Tibial artery (tissue), 4 donors: ENCODE measurements at regions not wholly inside any gene's neighbourhood (a gene's known extent, or its start where the extent isn't known, plus 50 kb on each side); places are given as distances from the start of the nearest gene placed in this dataset.

Experiments
- DNase-seq, 2 donors: peaks; one replicate each; pipeline ENCODE4 v3.0.0-alpha.2; 2019
- H3K27ac ChIP-seq, 2 donors: fragments of 200-600 bp; sonication (generic) in 1 of 2; 1 replicate in 1 of 2; 2 replicates in 1 of 2; pipeline ENCODE4 v1.5.1; 2018 to 2019; ENCODE audit warnings: mild to moderate bottlenecking in 1 of 2
- H3K27me3 ChIP-seq, 2 donors: fragments of 200-600 bp; sonication (generic) in 1 of 2; one replicate each; pipeline versions ENCODE4 v1.5.1 to v1.6.0; 2016 to 2019
- H3K36me3 ChIP-seq, 3 donors: fragments of 200-600 bp; sonication (generic) in 2 of 3; one replicate each; pipeline ENCODE4 v1.5.1; 2016 to 2019; ENCODE audit warnings: mild to moderate bottlenecking in 2 of 3
- H3K4me1 ChIP-seq, 4 donors: fragments of 200-600 bp; sonication (generic) in 2 of 4; 1 replicate in 3 of 4; 2 replicates in 1 of 4; pipeline ENCODE4 v1.5.1; 2016 to 2019
- H3K4me3 ChIP-seq, 2 donors: fragments of 200-600 bp; sonication (generic) in 1 of 2; 1 replicate in 1 of 2; 2 replicates in 1 of 2; pipeline ENCODE4 v1.5.1; 2018 to 2019; ENCODE audit warnings: mild to moderate bottlenecking in 2 of 2
- H3K9me3 ChIP-seq, 3 donors: fragments of 200-600 bp; sonication (generic) in 1 of 3; one replicate each; pipeline ENCODE4 v1.5.1; 2016 to 2019
- intact Hi-C: fragments of 100-400 bp; cut with DNase I; formaldehyde crosslinking; loops from one replicate; pipeline ENCODE4 v1.15.0; 2023; ENCODE audit warnings: low total_unique reads
- TF ChIP-seq, protein P1 (sequence below), 2 experiments: fragments of 200-600 bp in 1 of 2; fragments of 450-650 bp in 1 of 2; IDR thresholded peaks; one replicate each; pipeline ENCODE4 v1.5.1; 2017 to 2019; ENCODE audit warnings: antibody characterized with exemption in 2 of 2, mild to moderate bottlenecking in 1 of 2, moderate library complexity in 1 of 2

DNA sequence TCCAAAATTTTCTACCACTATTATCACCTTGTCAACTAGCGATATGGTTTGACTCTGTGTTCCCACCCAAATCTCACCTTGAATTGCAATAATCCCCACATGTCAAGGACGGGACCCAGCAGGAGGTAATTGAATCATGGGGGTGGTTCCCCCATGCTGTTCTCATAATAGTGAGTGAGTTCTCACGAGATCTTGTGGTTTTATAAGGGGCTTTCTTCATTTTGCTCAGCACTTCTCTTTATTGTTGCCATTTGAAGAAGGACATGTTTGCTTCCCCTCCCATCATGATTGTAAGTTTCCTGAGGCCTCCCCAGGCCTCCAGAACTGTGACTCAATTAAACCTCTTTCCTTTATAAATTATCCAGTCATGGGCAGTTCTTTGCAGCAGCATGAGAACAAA is 73.5 kb upstream of the ZC3H12C start:
- Histone ChIP-seq H3K27ac (no peak overlapping the region), H3K27me3 (no peaks in the 10 kb centered on the region), H3K36me3 (no peaks in the 10 kb centered on the region), H3K4me3 (no peak overlapping the region), H3K9me3 (no peaks in the 10 kb centered on the region), H3K4me1 (no peaks in the 10 kb centered on the region)
- intact Hi-C loops = no loop called here
- no peak for DNase-seq
- TF ChIP-seq, protein P1, sequence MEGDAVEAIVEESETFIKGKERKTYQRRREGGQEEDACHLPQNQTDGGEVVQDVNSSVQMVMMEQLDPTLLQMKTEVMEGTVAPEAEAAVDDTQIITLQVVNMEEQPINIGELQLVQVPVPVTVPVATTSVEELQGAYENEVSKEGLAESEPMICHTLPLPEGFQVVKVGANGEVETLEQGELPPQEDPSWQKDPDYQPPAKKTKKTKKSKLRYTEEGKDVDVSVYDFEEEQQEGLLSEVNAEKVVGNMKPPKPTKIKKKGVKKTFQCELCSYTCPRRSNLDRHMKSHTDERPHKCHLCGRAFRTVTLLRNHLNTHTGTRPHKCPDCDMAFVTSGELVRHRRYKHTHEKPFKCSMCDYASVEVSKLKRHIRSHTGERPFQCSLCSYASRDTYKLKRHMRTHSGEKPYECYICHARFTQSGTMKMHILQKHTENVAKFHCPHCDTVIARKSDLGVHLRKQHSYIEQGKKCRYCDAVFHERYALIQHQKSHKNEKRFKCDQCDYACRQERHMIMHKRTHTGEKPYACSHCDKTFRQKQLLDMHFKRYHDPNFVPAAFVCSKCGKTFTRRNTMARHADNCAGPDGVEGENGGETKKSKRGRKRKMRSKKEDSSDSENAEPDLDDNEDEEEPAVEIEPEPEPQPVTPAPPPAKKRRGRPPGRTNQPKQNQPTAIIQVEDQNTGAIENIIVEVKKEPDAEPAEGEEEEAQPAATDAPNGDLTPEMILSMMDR (IDR thresholded peaks at IDR 0.05) = no peak

- no peak for DNase-seq
- no peaks in the 10 kb centered on the region for H3K4me1 ChIP-seq
- H3K9me3 ChIP-seq = no peaks in the 10 kb centered on the region
- no peaks in the 10 kb centered on the region for H3K27me3 ChIP-seq
- H3K4me3 ChIP-seq = no peak overlapping the region
- intact Hi-C loops = no loop called here
- H3K27ac ChIP-seq = no peak overlapping the region
- no peaks in the 10 kb centered on the region for H3K36me3 ChIP-seq
- TF ChIP-seq, protein P1 (IDR thresholded peaks at IDR 0.05) = no peak
Observed at GRCh38 chr11:110022548-110022947, 70.6 kb upstream of the ZC3H12C start.

DNA sequence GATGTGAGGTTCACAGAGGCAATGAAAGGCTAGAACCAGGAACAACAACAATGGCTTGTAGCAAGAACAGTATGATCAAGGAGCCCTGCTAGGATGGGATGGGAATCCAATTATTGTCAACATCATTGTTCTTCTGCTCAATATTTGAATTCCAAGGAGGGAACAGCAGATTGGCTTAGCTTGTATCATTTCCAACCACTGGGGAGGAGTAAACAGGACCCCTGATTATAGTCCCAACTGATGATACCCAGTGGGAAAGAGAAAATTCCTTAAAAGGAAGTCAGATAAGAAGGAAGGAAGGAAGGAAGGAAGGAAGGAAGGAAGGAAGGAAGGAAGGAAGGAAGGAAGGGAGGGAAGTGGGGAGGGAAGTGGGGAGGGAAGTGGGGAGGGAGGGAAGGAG is 69.5 kb upstream of the ZC3H12C start:
- Histone ChIP-seq H3K9me3 (no peaks in the 10 kb centered on the region), H3K4me3 (no peak overlapping the region), H3K27me3 (no peaks in the 10 kb centered on the region), H3K27ac (no peak overlapping the region), H3K36me3 (no peaks in the 10 kb centered on the region), H3K4me1 (no peaks in the 10 kb centered on the region)
- TF ChIP-seq, protein P1 (IDR thresholded peaks at IDR 0.05) = no peak
- intact Hi-C loops = no loop called here
- no peak for DNase-seq

DNA sequence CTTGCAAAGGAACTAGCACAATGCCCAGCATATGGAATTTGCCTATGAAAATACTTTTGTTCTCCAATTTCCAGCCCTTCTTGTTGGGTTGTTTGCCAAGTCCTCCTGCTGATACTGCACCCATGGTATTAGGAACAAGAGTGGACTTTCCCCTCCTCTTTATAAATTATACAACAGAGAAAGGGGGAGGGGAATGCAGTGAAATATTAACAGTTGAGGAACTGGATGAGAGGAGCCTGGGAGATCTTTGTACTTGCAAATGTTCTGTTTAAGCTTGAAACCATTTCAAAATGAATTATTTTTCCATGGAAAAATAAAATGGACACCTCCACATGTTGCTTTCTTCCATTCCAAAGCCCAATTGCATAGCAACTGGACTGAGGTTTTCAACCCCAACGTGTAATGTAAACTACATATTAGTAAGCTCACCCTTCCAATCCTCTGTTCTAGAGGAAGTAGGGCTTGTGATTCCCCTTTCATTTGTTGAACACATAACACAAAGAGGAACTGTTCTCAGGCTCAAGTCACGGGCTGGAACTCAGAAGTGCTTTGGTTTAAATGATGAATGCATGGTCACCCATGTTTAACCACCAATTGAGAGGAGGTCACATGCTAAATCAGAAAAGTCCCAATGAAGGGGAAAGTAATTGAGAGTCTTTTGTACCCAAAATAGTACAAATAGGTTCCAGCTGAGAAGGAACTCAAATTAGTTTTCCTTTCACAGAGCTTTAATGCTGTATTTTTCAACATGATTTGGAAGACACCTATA is 66.2 kb upstream of the ZC3H12C start:
- Histone ChIP-seq H3K36me3 (no peaks in the 10 kb centered on the region), H3K4me1 (no peaks in the 10 kb centered on the region), H3K27ac (no peak overlapping the region), H3K4me3 (no peak overlapping the region), H3K27me3 (no peaks in the 10 kb centered on the region), H3K9me3 (no peaks in the 10 kb centered on the region)
- TF ChIP-seq, protein P1 (IDR thresholded peaks at IDR 0.05) = no peak
- DNase-seq = peak in 1 of 2 donors; percentile 54
- intact Hi-C loops = no loop called here

GRCh38 chr11:110027627-110028371 is 65.4 kb upstream of the ZC3H12C start:
- Histone ChIP-seq H3K4me3 (no peak overlapping the region), H3K27ac (no peak overlapping the region), H3K36me3 (no peaks in the 10 kb centered on the region), H3K27me3 (no peaks in the 10 kb centered on the region), H3K4me1 (no peaks in the 10 kb centered on the region), H3K9me3 (no peaks in the 10 kb centered on the region)
- TF ChIP-seq, protein P1 (IDR thresholded peaks at IDR 0.05) = no peak
- intact Hi-C loops = no loop called here
- no peak for DNase-seq
